HepG2 (cell line): ENCODE measurements at regions not wholly inside any gene's neighbourhood (a gene's known extent, or its start where the extent isn't known, plus 50 kb on each side); places are given as distances from the start of the nearest gene placed in this dataset.

Experiments used
- BCL6 ChIP-seq: IDR thresholded peaks from 2 replicates; pipeline ENCODE4 v1.6.1; 2016; ENCODE audit warnings: missing genetic modification reagents, missing compliant biosample characterization
- CC2D1A ChIP-seq: sonication (generic); formaldehyde crosslinking; IDR thresholded peaks from 2 replicates; pipeline ENCODE4 v1.8.1; 2023; ENCODE audit warnings: mild to moderate bottlenecking, missing genetic modification reagents
- FOXP1 ChIP-seq, 2 experiments: fragments of 450-650 bp in 1 of 2; IDR thresholded peaks; 2 replicates each; pipeline ENCODE4 v1.6.1; 2017 to 2018; ENCODE audit warnings: antibody characterized with exemption in 1 of 2
- HES4 ChIP-seq: sonication (generic); formaldehyde crosslinking; IDR thresholded peaks from 2 replicates; pipeline ENCODE4 v1.9.0; 2021; ENCODE audit warnings: mild to moderate bottlenecking, missing genetic modification reagents, borderline replicate concordance
- HMG20B ChIP-seq: conservative IDR thresholded peaks from 2 replicates; pipeline ENCODE4 v1.6.1; 2016; ENCODE audit warnings: missing genetic modification reagents, missing compliant biosample characterization
- IRF2 ChIP-seq: IDR thresholded peaks from 2 replicates; pipeline ENCODE4 v1.6.1; 2018; ENCODE audit warnings: missing genetic modification reagents, missing compliant biosample characterization
- ISX ChIP-seq: sonication (generic); formaldehyde crosslinking; conservative IDR thresholded peaks from 2 replicates; pipeline ENCODE4 v1.5.0; 2020; ENCODE audit warnings: missing genetic modification reagents
- KAT8 ChIP-seq: IDR thresholded peaks from 2 replicates; pipeline ENCODE4 v1.6.1; 2016; ENCODE audit warnings: missing genetic modification reagents, missing compliant biosample characterization
- KDM3A ChIP-seq: IDR thresholded peaks from 2 replicates; pipeline ENCODE4 v1.6.1; 2018; ENCODE audit warnings: low read depth, missing compliant biosample characterization
- KLF16 ChIP-seq, 2 experiments: sonication (generic) in 1 of 2; formaldehyde crosslinking in 1 of 2; IDR thresholded peaks; 2 replicates each; pipeline versions ENCODE4 v1.6.1 to v1.8.0; 2016 to 2023; ENCODE audit warnings: missing genetic modification reagents in 2 of 2, missing compliant biosample characterization in 1 of 2
- MEIS2 ChIP-seq: sonication (generic); formaldehyde crosslinking; IDR thresholded peaks from 2 replicates; pipeline ENCODE4 v1.9.0; 2021; ENCODE audit warnings: mild to moderate bottlenecking, missing genetic modification reagents
- NR2C2 ChIP-seq: sonication (generic); formaldehyde crosslinking; IDR thresholded peaks from 2 replicates; pipeline ENCODE4 v1.4.0; 2020; ENCODE audit warnings: missing genetic modification reagents, mild to moderate bottlenecking, moderate library complexity, borderline replicate concordance
- NR2F2 ChIP-seq: IDR thresholded peaks from 2 replicates; pipeline ENCODE4 v1.6.1; 2012; ENCODE audit warnings: low read depth, inconsistent platforms, borderline replicate concordance
- PHF20 ChIP-seq: sonication (generic); formaldehyde crosslinking; IDR thresholded peaks from 2 replicates; pipeline ENCODE4 v1.5.0; 2020; ENCODE audit warnings: mild to moderate bottlenecking, missing genetic modification reagents
- SALL1 ChIP-seq: sonication (generic); formaldehyde crosslinking; IDR thresholded peaks from 2 replicates; pipeline ENCODE4 v1.8.0; 2022; ENCODE audit warnings: mild to moderate bottlenecking, missing genetic modification reagents
- SMC3 ChIP-seq: IDR thresholded peaks from 2 replicates; pipeline ENCODE4 v1.6.1; 2011; ENCODE audit warnings: low read length, improper control_type of control experiment
- SP140L ChIP-seq: sonication (generic); formaldehyde crosslinking; IDR thresholded peaks from 2 replicates; pipeline ENCODE4 v1.4.0; 2020; ENCODE audit warnings: missing genetic modification reagents, borderline replicate concordance
- ZBTB20 ChIP-seq: sonication (generic); formaldehyde crosslinking; IDR thresholded peaks from 2 replicates; pipeline ENCODE4 v1.8.1; 2023; ENCODE audit warnings: missing genetic modification reagents, low read depth, mild to moderate bottlenecking, borderline replicate concordance
- ZNF326 ChIP-seq: sonication (generic); formaldehyde crosslinking; IDR thresholded peaks from 2 replicates; pipeline ENCODE4 v1.4.0; 2020; ENCODE audit warnings: missing genetic modification reagents, borderline replicate concordance
- ZNF431 ChIP-seq: sonication (generic); formaldehyde crosslinking; IDR thresholded peaks from 2 replicates; pipeline ENCODE4 v1.9.0; 2022; ENCODE audit warnings: missing genetic modification reagents, low read depth, mild to moderate bottlenecking, borderline replicate concordance
- TF ChIP-seq, protein P1 (sequence below): sonication (generic); formaldehyde crosslinking; conservative IDR thresholded peaks from 2 replicates; pipeline ENCODE4 v1.4.0; 2020; ENCODE audit warnings: missing genetic modification reagents
- TF ChIP-seq, protein P2 (sequence below), 2 experiments: fragments of 450-650 bp in 1 of 2; sonication (generic) in 1 of 2; formaldehyde crosslinking; IDR thresholded peaks; 2 replicates each; pipeline versions ENCODE4 v1.5.0 to v1.8.0; 2020 to 2022; ENCODE audit warnings: mild to moderate bottlenecking in 1 of 2, missing genetic modification reagents in 1 of 2
- TF ChIP-seq, protein P3 (sequence below): sonication (generic); formaldehyde crosslinking; IDR thresholded peaks from 2 replicates; pipeline ENCODE4 v1.4.0; 2020; ENCODE audit warnings: mild to moderate bottlenecking, missing genetic modification reagents
- TF ChIP-seq, protein P4 (sequence below): IDR thresholded peaks from 2 replicates; pipeline ENCODE4 v1.6.1; 2016; ENCODE audit warnings: low read depth, control low read depth
- TF ChIP-seq, protein P5 (sequence below): sonication (generic); formaldehyde crosslinking; IDR thresholded peaks from 2 replicates; pipeline ENCODE4 v1.5.1; 2020; ENCODE audit warnings: mild to moderate bottlenecking, missing genetic modification reagents, moderate library complexity

DNA sequence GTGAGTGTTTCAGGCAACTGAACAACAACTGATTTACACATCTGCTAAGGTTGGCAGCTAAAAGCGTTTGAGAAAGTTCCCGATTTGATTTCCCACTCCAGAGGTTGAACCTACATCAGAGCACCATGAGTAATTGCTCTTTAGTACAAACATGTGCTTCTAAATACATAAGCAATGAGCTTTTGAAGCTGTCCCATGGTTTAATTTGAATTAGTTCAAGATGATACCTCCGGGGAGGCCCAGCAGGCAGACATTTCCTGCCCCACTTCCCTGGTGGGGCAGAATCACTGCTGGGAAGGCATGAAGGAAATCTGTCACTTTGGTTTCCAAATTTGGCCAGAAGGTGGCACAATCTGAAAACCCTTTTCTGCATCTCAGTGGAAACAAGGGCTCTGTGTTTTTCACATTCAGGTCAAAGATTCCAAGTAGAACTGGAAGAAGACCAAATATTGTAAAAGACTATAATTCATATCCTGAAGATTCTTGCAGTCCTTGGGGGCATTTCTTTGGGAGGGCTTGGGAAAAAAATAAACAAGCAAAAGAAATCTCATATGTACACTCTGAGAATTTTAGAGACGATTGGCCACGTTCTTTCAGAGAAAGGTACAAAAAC, 176.2 kb upstream of the FAM20A start (continued):
- TF ChIP-seq, protein P1, sequence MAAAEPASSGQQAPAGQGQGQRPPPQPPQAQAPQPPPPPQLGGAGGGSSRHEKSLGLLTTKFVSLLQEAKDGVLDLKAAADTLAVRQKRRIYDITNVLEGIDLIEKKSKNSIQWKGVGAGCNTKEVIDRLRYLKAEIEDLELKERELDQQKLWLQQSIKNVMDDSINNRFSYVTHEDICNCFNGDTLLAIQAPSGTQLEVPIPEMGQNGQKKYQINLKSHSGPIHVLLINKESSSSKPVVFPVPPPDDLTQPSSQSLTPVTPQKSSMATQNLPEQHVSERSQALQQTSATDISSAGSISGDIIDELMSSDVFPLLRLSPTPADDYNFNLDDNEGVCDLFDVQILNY (CRISPR knock-in tag) = no peak
- 0 out of 2 replicates have a peak, but pooled peaks have one; percentile 8 for TF ChIP-seq HMG20B (CRISPR knock-in tag)
- TF ChIP-seq SALL1 (CRISPR knock-in tag) = peak; percentile 57
- TF ChIP-seq, protein P2, sequence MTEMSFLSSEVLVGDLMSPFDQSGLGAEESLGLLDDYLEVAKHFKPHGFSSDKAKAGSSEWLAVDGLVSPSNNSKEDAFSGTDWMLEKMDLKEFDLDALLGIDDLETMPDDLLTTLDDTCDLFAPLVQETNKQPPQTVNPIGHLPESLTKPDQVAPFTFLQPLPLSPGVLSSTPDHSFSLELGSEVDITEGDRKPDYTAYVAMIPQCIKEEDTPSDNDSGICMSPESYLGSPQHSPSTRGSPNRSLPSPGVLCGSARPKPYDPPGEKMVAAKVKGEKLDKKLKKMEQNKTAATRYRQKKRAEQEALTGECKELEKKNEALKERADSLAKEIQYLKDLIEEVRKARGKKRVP (CRISPR knock-in tag; IDR thresholded peaks at IDR 0.05) = 0 out of 4 replicates have a peak, but pooled peaks of 1 of the 2 experiments have one; percentile 30
- peak; percentile 61 for TF ChIP-seq IRF2 (CRISPR knock-in tag)
- no peak for TF ChIP-seq CC2D1A (CRISPR knock-in tag)
- TF ChIP-seq KDM3A (CRISPR knock-in tag) = 0 out of 2 replicates have a peak, but pooled peaks have one; percentile 19
- no peak for TF ChIP-seq HES4 (CRISPR knock-in tag)
- TF ChIP-seq ISX (CRISPR knock-in tag) = 0 out of 2 replicates have a peak, but pooled peaks have one; percentile 69
- no peak for TF ChIP-seq SP140L (CRISPR knock-in tag)
- 0 out of 2 replicates have a peak, but pooled peaks have one; percentile 5 for TF ChIP-seq NR2F2
- no peak for TF ChIP-seq ZNF326 (CRISPR knock-in tag)
- TF ChIP-seq FOXP1 (IDR thresholded peaks at IDR 0.05) = no peak
- peak; percentile 24; the same call in 1 of the 2 replicates for TF ChIP-seq FOXP1 (CRISPR knock-in tag; IDR thresholded peaks at IDR 0.05)
- TF ChIP-seq, protein P3, sequence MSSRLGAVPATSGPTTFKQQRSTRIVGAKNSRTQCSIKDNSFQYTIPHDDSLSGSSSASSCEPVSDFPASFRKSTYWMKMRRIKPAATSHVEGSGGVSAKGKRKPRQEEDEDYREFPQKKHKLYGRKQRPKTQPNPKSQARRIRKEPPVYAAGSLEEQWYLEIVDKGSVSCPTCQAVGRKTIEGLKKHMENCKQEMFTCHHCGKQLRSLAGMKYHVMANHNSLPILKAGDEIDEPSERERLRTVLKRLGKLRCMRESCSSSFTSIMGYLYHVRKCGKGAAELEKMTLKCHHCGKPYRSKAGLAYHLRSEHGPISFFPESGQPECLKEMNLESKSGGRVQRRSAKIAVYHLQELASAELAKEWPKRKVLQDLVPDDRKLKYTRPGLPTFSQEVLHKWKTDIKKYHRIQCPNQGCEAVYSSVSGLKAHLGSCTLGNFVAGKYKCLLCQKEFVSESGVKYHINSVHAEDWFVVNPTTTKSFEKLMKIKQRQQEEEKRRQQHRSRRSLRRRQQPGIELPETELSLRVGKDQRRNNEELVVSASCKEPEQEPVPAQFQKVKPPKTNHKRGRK (CRISPR knock-in tag) = no peak
- TF ChIP-seq, protein P4, sequence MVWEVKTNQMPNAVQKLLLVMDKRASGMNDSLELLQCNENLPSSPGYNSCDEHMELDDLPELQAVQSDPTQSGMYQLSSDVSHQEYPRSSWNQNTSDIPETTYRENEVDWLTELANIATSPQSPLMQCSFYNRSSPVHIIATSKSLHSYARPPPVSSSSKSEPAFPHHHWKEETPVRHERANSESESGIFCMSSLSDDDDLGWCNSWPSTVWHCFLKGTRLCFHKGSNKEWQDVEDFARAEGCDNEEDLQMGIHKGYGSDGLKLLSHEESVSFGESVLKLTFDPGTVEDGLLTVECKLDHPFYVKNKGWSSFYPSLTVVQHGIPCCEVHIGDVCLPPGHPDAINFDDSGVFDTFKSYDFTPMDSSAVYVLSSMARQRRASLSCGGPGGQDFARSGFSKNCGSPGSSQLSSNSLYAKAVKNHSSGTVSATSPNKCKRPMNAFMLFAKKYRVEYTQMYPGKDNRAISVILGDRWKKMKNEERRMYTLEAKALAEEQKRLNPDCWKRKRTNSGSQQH (CRISPR knock-in tag) = no peak
- TF ChIP-seq MEIS2 (CRISPR knock-in tag) = no peak
- TF ChIP-seq PHF20 (CRISPR knock-in tag) = no peak
- no peak for TF ChIP-seq ZBTB20 (CRISPR knock-in tag)
- TF ChIP-seq, protein P5, sequence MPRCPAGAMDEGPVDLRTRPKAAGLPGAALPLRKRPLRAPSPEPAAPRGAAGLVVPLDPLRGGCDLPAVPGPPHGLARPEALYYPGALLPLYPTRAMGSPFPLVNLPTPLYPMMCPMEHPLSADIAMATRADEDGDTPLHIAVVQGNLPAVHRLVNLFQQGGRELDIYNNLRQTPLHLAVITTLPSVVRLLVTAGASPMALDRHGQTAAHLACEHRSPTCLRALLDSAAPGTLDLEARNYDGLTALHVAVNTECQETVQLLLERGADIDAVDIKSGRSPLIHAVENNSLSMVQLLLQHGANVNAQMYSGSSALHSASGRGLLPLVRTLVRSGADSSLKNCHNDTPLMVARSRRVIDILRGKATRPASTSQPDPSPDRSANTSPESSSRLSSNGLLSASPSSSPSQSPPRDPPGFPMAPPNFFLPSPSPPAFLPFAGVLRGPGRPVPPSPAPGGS (CRISPR knock-in tag) = no peak
- TF ChIP-seq KLF16 (CRISPR knock-in tag; IDR thresholded peaks at IDR 0.05) = peak in 1 of 2 experiments; percentile 73; a peak in 2 of 4 replicates
- TF ChIP-seq ZNF431 (CRISPR knock-in tag) = no peak
- no peak for TF ChIP-seq NR2C2 (CRISPR knock-in tag)
- peak; percentile 81 for TF ChIP-seq KAT8 (CRISPR knock-in tag)
- peak; percentile 99 for TF ChIP-seq SMC3
- peak; percentile 36; the same call in 1 of the 2 replicates for TF ChIP-seq BCL6 (CRISPR knock-in tag)
